ENCODE measurements at regions not wholly inside any gene's neighbourhood (a gene's known extent, or its start where the extent isn't known, plus 50 kb on each side); places are given as distances from the start of the nearest gene placed in this dataset.

DNA sequence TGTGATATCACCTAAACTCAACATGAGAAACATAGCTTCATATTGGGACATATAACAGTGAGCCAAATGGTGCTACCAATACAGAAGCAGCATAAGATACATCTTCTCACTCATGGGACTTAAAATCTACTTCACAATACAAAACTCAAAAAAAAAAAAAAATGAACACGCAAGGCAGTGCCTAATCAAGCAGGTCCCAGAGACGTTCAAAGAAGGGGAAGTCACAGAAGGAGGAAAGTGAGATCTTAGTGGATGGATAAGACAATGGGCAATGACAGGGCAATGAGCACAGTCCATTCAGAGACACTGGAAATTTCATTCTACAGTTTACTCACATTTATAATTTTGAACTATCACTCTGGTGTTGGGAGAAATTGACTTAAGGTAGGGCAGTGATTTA is 88.3 kb downstream of the FAM50B start:
- TF ChIP-seq ZNF274 (IDR thresholded peaks at IDR 0.05; ENCODE audit: low read depth, low read length) (no peak), SUZ12 (IDR thresholded peaks at IDR 0.05; ENCODE audit: extremely low read depth, insufficient read depth, insufficient read length) (no peak), YY1 (IDR thresholded peaks at IDR 0.05; ENCODE audit: insufficient read depth, insufficient read length) (no peak)

Measured in NT2/D1 (cell line).